GM12878 (cell line): ENCODE measurements at regions not wholly inside any gene's neighbourhood (a gene's known extent, or its start where the extent isn't known, plus 50 kb on each side); places are given as distances from the start of the nearest gene placed in this dataset.
"Not testable (repeated sequence)": the region's sequence is repeated elsewhere in the genome, so short reads cannot be mapped to it uniquely, and the experiment has no call there.

Experiments
- ATAC-seq: fragments of 200-7000 bp; cut with Tn5 transposase; 3 replicates; pipeline ENCODE4 v1.9.1; 2020; ENCODE audit warnings: mild to moderate bottlenecking, moderate library complexity
- BruUV-seq: library from RNA; stranded (reverse); fragments of 400-500 nt; replicated peaks from 2 replicates; lab custom pipeline; 2021; lab: Mats Ljungman, UMichigan
- CTCF ChIA-PET: fragments of 300-600 bp; sonication (Branson Sonifier 250); formaldehyde crosslinking; extraction: SDS; loops from one replicate; lab custom pipeline; 2021; ENCODE audit warnings: inconsistent platforms; lab: Yijun Ruan, JAX
- POLR2A ChIA-PET: fragments of 350-600 bp; formaldehyde crosslinking; extraction: SDS; loops from one replicate; lab custom pipeline; 2021; ENCODE audit warnings: inconsistent platforms; lab: Charles Lee
- RAD21 ChIA-PET: fragments of 300-600 bp; sonication (Branson Sonifier 250); formaldehyde crosslinking; loops from one replicate; lab custom pipeline; 2023; ENCODE audit warnings: antibody characterized with exemption; ENCODE audit not compliant: unreplicated experiment; lab: Charles Lee
- SMC1A ChIA-PET: fragments of 300-600 bp; sonication (Branson Sonifier 250); formaldehyde crosslinking; loops from one replicate; lab custom pipeline; 2023; ENCODE audit not compliant: unreplicated experiment, uncharacterized antibody; lab: Charles Lee
- DNase-seq: peaks from one replicate; pipeline ENCODE4 v3.0.0-alpha.2; 2011; ENCODE audit warnings: low read depth, low spot score
- FAIRE-seq: peaks from 3 replicates; lab custom pipeline; 2011; peaks lifted over from hg19 to GRCh38; lab: Jason Lieb, UNC
- H2AFZ ChIP-seq: 2 replicates; pipeline ENCODE4 v1.6.0; 2011; ENCODE audit warnings: low read depth, low read length, control low read depth; ENCODE audit not compliant: control insufficient read depth
- H3K27ac ChIP-seq: 2 replicates; pipeline ENCODE4 v1.5.1; 2011; ENCODE audit warnings: control low read depth; ENCODE audit not compliant: control insufficient read depth, insufficient read depth
- H3K27me3 ChIP-seq, 2 experiments: replicated peaks in 1 of 2; 2 replicates each; pipeline versions ENCODE4 v1.6.0 to v1.6.1; 2011; ENCODE audit warnings: low read length in 1 of 2; ENCODE audit not compliant: control insufficient read depth in 2 of 2, insufficient read depth in 2 of 2
- H3K36me3 ChIP-seq, 2 experiments: 2 replicates each; pipeline ENCODE4 v1.5.1; 2011; ENCODE audit warnings: low read length in 1 of 2; ENCODE audit not compliant: control insufficient read depth in 2 of 2, insufficient read depth in 2 of 2
- H3K4me1 ChIP-seq: 2 replicates; pipeline ENCODE4 v1.6.1; 2011; ENCODE audit warnings: mild to moderate bottlenecking, low read length, moderate library complexity, mixed read lengths; ENCODE audit not compliant: control insufficient read depth, insufficient read depth
- H3K4me2 ChIP-seq: 2 replicates; pipeline ENCODE4 v1.6.0; 2011; ENCODE audit warnings: control low read depth; ENCODE audit not compliant: control insufficient read depth, insufficient read depth
- H3K4me3 ChIP-seq: fragments of 200-600 bp; sonication (generic); 2 replicates; pipeline ENCODE4 v1.5.1; 2016
- H3K79me2 ChIP-seq: 2 replicates; pipeline ENCODE4 v1.6.0; 2011; ENCODE audit warnings: low read length; ENCODE audit not compliant: control insufficient read depth, insufficient read depth
- H3K9ac ChIP-seq: 2 replicates; pipeline ENCODE4 v1.8.0; 2011; ENCODE audit warnings: low read length, control low read depth, mixed read lengths; ENCODE audit not compliant: control insufficient read depth, insufficient read depth
- H3K9me3 ChIP-seq: replicated peaks from 3 replicates; pipeline ENCODE4 v1.5.1; 2011; ENCODE audit warnings: mild to moderate bottlenecking, low read length; ENCODE audit not compliant: control insufficient read depth, insufficient read depth
- H4K20me1 ChIP-seq: 2 replicates; pipeline ENCODE4 v1.6.0; 2011; ENCODE audit not compliant: control insufficient read depth, insufficient read depth
- GATAD2B ChIP-seq: fragments of 450-650 bp; conservative IDR thresholded peaks from 2 replicates; pipeline ENCODE4 v1.6.1; 2017; ENCODE audit warnings: low read depth, mild to moderate bottlenecking, moderate library complexity
- IKZF1 ChIP-seq: fragments of 450-650 bp; conservative IDR thresholded peaks from 2 replicates; pipeline ENCODE4 v1.6.1; 2017; ENCODE audit warnings: antibody characterized with exemption, mild to moderate bottlenecking
- NRF1 ChIP-seq: conservative IDR thresholded peaks from 2 replicates; pipeline ENCODE4 v1.6.1; 2011; ENCODE audit warnings: mild to moderate bottlenecking, low read depth, low read length, improper control_type of control experiment
- POLR2A ChIP-seq: IDR thresholded peaks from 2 replicates; pipeline ENCODE4 v1.6.1; 2011; ENCODE audit warnings: low read depth, mild to moderate bottlenecking, low read length
- SMARCA5 ChIP-seq: fragments of 450-650 bp; IDR thresholded peaks from 2 replicates; pipeline ENCODE4 v1.6.1; 2017; ENCODE audit warnings: mild to moderate bottlenecking
- ZNF687 ChIP-seq: fragments of 450-650 bp; IDR thresholded peaks from 2 replicates; pipeline ENCODE4 v1.6.1; 2017; ENCODE audit warnings: mild to moderate bottlenecking, moderate library complexity
- WGBS: methylation state at CpG from one replicate; pipeline ENCODE4 v1.1.6; 2016; ENCODE audit warnings: low lambda C conversion rate; ENCODE audit not compliant: insufficient replicate concordance, insufficient coverage; ENCODE audit errors: missing lambda C conversion rate; 5-methylcytosine and 5-hydroxymethylcytosine counted together
- in situ Hi-C: fragments of 300-500 bp; cut with MboI; formaldehyde crosslinking; loops from 9 replicates; pipeline ENCODE4 v1.14.3; 2018; ENCODE audit warnings: mixed read lengths
- intact Hi-C: fragments of 100-400 bp; cut with micrococcal nuclease; formaldehyde crosslinking; loops from one replicate; pipeline ENCODE4 v1.14.2; 2022; ENCODE audit not compliant: unreplicated experiment

GRCh38 chr22:22297794-22298653, 53.4 kb downstream of the VPREB1 start:
- TSS peak; percentile 69 for BruUV-seq
- intact Hi-C loops, DNase-seq, H3K4me1 ChIP-seq, in situ Hi-C loops, H4K20me1 ChIP-seq, CTCF ChIA-PET, FAIRE-seq, H3K79me2 ChIP-seq, H3K36me3 ChIP-seq, H3K9me3 ChIP-seq, RAD21 ChIA-PET, H3K27me3 ChIP-seq, SMC1A ChIA-PET: not testable (repeated sequence)
- peak; percentile 99 for ATAC-seq
- POLR2A ChIA-PET: interaction anchor here (0.6 to 0.7 kb wide), 2 partner anchors 140 to 173 kb away, joined by 3 read pairs; no protein-coding TSS in a partner anchor
- WGBS: 1% methylated on average over 47 of the region's 72 CpGs
- TF ChIP-seq SMARCA5 (0 out of 2 replicates have a peak, but pooled peaks have one; percentile 40), POLR2A (0 out of 2 replicates have a peak, but pooled peaks have one; percentile 37), GATAD2B (peak; percentile 44; the same call in 1 of the 2 replicates), IKZF1 (peak; percentile 100), NRF1 (peak; percentile 36; the same call in 1 of the 2 replicates), ZNF687 (0 out of 2 replicates have a peak, but pooled peaks have one; percentile 44)
- peak overlapping the region; percentile 84 for H3K4me3 ChIP-seq
- H3K4me2 ChIP-seq: 0 out of 2 replicates have a peak overlapping the region, but pooled peaks have one; percentile 9
- H2AFZ ChIP-seq: peak overlapping the region; percentile 62
- peak overlapping the region; percentile 54 for H3K9ac ChIP-seq
- H3K27ac ChIP-seq: peak overlapping the region; percentile 52

GRCh38 chr22:22298654-22299009, 54.0 kb downstream of the VPREB1 start:
- in situ Hi-C loops, H3K36me3 ChIP-seq, SMC1A ChIA-PET, H4K20me1 ChIP-seq, H3K9me3 ChIP-seq, H3K4me2 ChIP-seq, FAIRE-seq, BruUV-seq, H3K4me1 ChIP-seq, ATAC-seq, RAD21 ChIA-PET, intact Hi-C loops, H2AFZ ChIP-seq, H3K27me3 ChIP-seq, H3K9ac ChIP-seq, CTCF ChIA-PET, DNase-seq, H3K79me2 ChIP-seq: not testable (repeated sequence)
- POLR2A ChIA-PET: interaction anchor here (0.6 kb wide), 1 partner anchor 173 kb away, joined by 3 read pairs; no protein-coding TSS in a partner anchor
- Histone ChIP-seq H3K4me3 (peak overlapping the region; percentile 84), H3K27ac (peak overlapping the region; percentile 52; the same call in 1 of the 2 replicates)
- WGBS: 17% methylated on average over 6 of the region's 6 CpGs
